ENCODE measurements at regions not wholly inside any gene's neighbourhood (a gene's known extent, or its start where the extent isn't known, plus 50 kb on each side); places are given as distances from the start of the nearest gene placed in this dataset.
A peak's percentile ranks its signal among the peaks of the same experiment; 100 is the strongest.

- TF ChIP-seq MYC (IDR thresholded peaks at IDR 0.05; ENCODE audit: low read depth, low read length) (no peak), POLR2A (IDR thresholded peaks at IDR 0.05; ENCODE audit: extremely low read depth, insufficient read length) (no peak), MAX (IDR thresholded peaks at IDR 0.05; ENCODE audit: low read depth, low read length) (no peak), CTCF (IDR thresholded peaks at IDR 0.05; ENCODE audit: low read depth, low read length) (no peak)
- no peak overlapping the region for H3K4me3 ChIP-seq (ENCODE audit: low read depth, low read length)
- DNase-seq (ENCODE audit: low read depth) = no peak
These were observed 352.8 kb upstream of the SEMA6D start for GRCh38 chr15:47364230-47365141.

GRCh38 chr15:47366884-47367283 is 350.4 kb upstream of the SEMA6D start:
- no peak overlapping the region for H3K4me3 ChIP-seq (ENCODE audit: low read depth, low read length)
- TF ChIP-seq MAX (IDR thresholded peaks at IDR 0.05; ENCODE audit: low read depth, low read length) (no peak), POLR2A (IDR thresholded peaks at IDR 0.05; ENCODE audit: extremely low read depth, insufficient read length) (no peak), MYC (IDR thresholded peaks at IDR 0.05; ENCODE audit: low read depth, low read length) (no peak), CTCF (IDR thresholded peaks at IDR 0.05; ENCODE audit: low read depth, low read length) (no peak)
- DNase-seq (ENCODE audit: low read depth) = no peak

GRCh38 chr15:47367726-47368390 is 349.4 kb upstream of the SEMA6D start:
- TF ChIP-seq MYC (IDR thresholded peaks at IDR 0.05; ENCODE audit: low read depth, low read length) = no peak
- TF ChIP-seq MAX (IDR thresholded peaks at IDR 0.05; ENCODE audit: low read depth, low read length) = no peak
- no peak for DNase-seq (ENCODE audit: low read depth)
- H3K4me3 ChIP-seq (ENCODE audit: low read depth, low read length) = no peak overlapping the region

- H3K4me3 ChIP-seq (ENCODE audit: low read depth, low read length) = no peak overlapping the region
- TF ChIP-seq CTCF (IDR thresholded peaks at IDR 0.05; ENCODE audit: low read depth, low read length) (no peak), MYC (IDR thresholded peaks at IDR 0.05; ENCODE audit: low read depth, low read length) (no peak)
- DNase-seq (ENCODE audit: low read depth) = no peak
These were observed 345.4 kb upstream of the SEMA6D start for GRCh38 chr15:47371939-47372338.

GRCh38 chr15:47374222-47374621 is 343.1 kb upstream of the SEMA6D start:
- no peak for TF ChIP-seq MYC (IDR thresholded peaks at IDR 0.05; ENCODE audit: low read depth, low read length)
- TF ChIP-seq CTCF (IDR thresholded peaks at IDR 0.05; ENCODE audit: low read depth, low read length) = peak; percentile 34
- DNase-seq (ENCODE audit: low read depth) = peak; percentile 3
- no peak overlapping the region for H3K4me3 ChIP-seq (ENCODE audit: low read depth, low read length)

GRCh38 chr15:47376190-47376589 is 341.1 kb upstream of the SEMA6D start:
- DNase-seq (ENCODE audit: low read depth) = peak; percentile 4

More at GRCh38 chr15:47376190-47376589, 341.1 kb upstream of the SEMA6D start:
- TF ChIP-seq MYC (IDR thresholded peaks at IDR 0.05; ENCODE audit: low read depth, low read length) = no peak
- no peak for TF ChIP-seq CTCF (IDR thresholded peaks at IDR 0.05; ENCODE audit: low read depth, low read length)
- TF ChIP-seq POLR2A (IDR thresholded peaks at IDR 0.05; ENCODE audit: extremely low read depth, insufficient read length) = no peak
- no peak for TF ChIP-seq MAX (IDR thresholded peaks at IDR 0.05; ENCODE audit: low read depth, low read length)
- H3K4me3 ChIP-seq (ENCODE audit: low read depth, low read length) = no peak overlapping the region
